H1 (cell line): ENCODE measurements at regions not wholly inside any gene's neighbourhood (a gene's known extent, or its start where the extent isn't known, plus 50 kb on each side); places are given as distances from the start of the nearest gene placed in this dataset.

Source experiments
- ATF2 ChIP-seq: IDR thresholded peaks from 2 replicates; pipeline ENCODE4 v1.6.1; 2012; ENCODE audit warnings: low read length, inconsistent platforms

GRCh38 chr2:118675531-118675930 is 171.9 kb downstream of the EN1 start (continued):
- no peak for TF ChIP-seq ATF2
- TF ChIP-seq, all 59 proteins: peak for 0
